ENCODE measurements at regions not wholly inside any gene's neighbourhood (a gene's known extent, or its start where the extent isn't known, plus 50 kb on each side); places are given as distances from the start of the nearest gene placed in this dataset.
"Not testable (repeated sequence)": the region's sequence is repeated elsewhere in the genome, so short reads cannot be mapped to it uniquely, and the experiment has no call there.

DNA sequence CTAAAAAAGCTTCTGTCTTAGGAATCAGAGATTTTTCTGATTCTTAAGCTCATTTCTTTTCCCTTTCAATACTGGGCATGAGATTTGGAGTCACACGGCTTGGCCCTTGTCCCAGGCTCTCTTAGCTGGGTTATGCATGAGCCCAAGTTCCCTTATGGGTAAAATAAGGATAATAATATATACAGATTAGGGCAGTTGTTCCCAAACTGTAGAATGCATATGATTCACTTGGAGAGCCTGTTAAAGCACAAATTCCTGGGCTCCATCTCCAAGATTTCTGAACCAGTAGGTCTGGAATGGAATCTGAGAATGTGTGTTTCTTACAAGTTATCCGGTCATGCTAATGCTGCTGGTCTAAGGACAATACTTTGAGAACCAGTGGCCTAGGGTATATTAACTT is 154.0 kb downstream of the REEP3 start:
- DNase-seq (ENCODE audit: low spot score): no peak
- no peaks in the 10 kb centered on the region for H3K36me3 ChIP-seq
- no peak overlapping the region for H3K4me3 ChIP-seq
- H3K27ac ChIP-seq: no peak overlapping the region
- H3K4me1 ChIP-seq: peaks cover 0 to 27% of the 10 kb centered on the region in 2 donors
- TF ChIP-seq, protein P1, sequence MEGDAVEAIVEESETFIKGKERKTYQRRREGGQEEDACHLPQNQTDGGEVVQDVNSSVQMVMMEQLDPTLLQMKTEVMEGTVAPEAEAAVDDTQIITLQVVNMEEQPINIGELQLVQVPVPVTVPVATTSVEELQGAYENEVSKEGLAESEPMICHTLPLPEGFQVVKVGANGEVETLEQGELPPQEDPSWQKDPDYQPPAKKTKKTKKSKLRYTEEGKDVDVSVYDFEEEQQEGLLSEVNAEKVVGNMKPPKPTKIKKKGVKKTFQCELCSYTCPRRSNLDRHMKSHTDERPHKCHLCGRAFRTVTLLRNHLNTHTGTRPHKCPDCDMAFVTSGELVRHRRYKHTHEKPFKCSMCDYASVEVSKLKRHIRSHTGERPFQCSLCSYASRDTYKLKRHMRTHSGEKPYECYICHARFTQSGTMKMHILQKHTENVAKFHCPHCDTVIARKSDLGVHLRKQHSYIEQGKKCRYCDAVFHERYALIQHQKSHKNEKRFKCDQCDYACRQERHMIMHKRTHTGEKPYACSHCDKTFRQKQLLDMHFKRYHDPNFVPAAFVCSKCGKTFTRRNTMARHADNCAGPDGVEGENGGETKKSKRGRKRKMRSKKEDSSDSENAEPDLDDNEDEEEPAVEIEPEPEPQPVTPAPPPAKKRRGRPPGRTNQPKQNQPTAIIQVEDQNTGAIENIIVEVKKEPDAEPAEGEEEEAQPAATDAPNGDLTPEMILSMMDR (IDR thresholded peaks at IDR 0.05): no peak
- no peaks in the 10 kb centered on the region for H3K9me3 ChIP-seq
- no peaks in the 10 kb centered on the region for H3K27me3 ChIP-seq

DNA sequence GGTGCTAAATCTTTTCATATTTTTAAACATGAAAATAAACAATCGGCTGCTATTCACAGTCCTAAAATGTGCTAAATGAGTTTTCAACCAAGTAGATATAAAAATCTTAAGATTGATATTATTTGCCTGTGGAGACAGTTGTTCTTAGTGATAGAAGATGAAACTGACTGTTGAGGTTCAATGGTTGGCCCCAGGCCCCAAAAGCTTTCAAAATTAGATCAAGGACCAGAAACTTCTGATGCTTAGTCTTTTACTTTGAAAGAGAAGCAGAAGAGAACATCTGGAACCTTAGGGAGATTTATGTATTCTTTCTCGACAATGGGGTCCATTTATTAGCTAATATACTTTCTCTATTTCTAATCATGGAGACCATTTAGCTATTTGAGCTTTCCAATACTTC is 155.8 kb downstream of the REEP3 start:
- no peaks in the 10 kb centered on the region for H3K9me3 ChIP-seq
- DNase-seq (ENCODE audit: low spot score): no peak
- TF ChIP-seq, protein P1 (IDR thresholded peaks at IDR 0.05): no peak
- no peak overlapping the region for H3K27ac ChIP-seq
- H3K36me3 ChIP-seq: no peaks in the 10 kb centered on the region
- H3K4me1 ChIP-seq: peaks cover 0 to 13% of the 10 kb centered on the region in 2 donors
- H3K27me3 ChIP-seq: no peaks in the 10 kb centered on the region
- no peak overlapping the region for H3K4me3 ChIP-seq

DNA sequence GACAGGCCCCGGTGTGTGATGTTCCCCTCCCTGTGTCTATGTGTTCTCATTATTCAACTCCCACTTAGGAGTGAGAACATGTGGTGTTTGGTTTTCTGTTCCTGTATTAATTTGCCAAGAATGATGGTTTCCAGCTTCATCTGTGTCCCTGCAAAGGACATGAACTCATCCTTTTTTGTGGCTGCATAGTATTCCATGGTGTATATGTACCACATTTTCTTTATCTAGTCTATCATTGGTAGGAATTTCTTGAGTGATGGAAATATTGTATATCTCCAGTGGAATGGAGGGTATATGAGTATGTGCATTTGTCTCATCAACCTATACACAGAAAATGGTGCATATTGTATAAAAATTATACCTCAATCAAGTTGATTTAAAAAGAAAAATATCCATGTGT is 159.3 kb downstream of the REEP3 start:
- H3K36me3 ChIP-seq, H3K27ac ChIP-seq: not testable (repeated sequence)

DNA sequence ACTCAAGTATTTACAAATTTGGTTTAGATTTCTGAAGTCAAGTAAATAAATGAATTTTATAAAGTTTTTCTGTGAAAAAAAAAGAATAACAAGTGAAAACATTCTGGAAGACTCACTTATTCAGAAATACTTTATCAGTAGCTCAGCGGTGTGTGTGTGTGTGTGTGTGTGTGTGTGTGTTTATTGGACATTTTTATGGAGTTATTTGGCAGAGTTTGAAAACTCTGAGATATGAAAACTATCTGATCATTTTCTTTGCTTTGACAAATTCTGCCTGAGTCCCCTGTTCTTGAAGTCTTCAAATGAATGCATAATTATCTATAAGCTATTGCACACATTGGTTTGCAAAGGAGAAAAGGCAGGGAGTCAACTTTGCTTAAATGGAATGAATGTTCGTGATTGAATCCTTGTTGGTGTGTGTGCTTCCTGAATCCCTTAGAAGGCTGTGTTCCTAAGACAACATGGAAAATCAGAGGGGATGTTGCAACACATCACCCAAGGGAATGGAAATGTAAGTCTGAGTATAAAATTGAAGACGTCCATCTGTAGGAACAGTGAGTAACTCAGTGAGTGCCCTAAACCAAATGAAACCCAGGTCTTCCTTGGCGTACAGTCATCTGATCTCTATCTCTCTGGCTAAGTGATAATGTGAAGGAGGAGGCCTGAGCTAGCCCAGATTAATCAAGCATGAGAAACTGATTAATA is 160.9 kb downstream of the REEP3 start:
- TF ChIP-seq, protein P1 (IDR thresholded peaks at IDR 0.05): no peak
- DNase-seq (ENCODE audit: low spot score): no peak
- Histone ChIP-seq H3K4me3 (no peak overlapping the region), H3K27ac (peak overlapping the region; percentile 39 to 66), H3K4me1 (no peaks in the 10 kb centered on the region), H3K36me3 (no peaks in the 10 kb centered on the region), H3K9me3 (no peaks in the 10 kb centered on the region), H3K27me3 (no peaks in the 10 kb centered on the region)

More for the DNA sequence above, 159.3 kb downstream of the REEP3 start:
- H3K27me3 ChIP-seq; DNase-seq (ENCODE audit: low spot score); H3K4me3 ChIP-seq; H3K4me1 ChIP-seq; H3K9me3 ChIP-seq: not testable (repeated sequence)

DNA sequence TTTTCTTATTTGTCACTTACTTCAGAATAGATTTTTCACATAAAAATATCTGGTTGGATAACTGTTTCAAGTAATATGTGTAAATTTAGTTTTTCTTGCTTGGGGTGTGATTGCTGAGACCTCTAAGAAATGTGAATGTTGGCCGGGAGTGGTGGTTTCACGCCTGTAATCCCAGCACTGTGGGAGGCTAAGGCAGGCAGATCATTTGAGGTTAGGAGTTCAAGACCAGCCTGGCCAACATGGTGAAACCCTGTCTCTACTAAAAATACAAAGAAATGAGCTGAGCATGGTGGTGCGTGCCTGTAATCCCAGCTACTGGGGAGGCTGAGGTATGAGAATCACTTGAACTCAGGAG is 161.5 kb downstream of the REEP3 start:
- H3K4me1 ChIP-seq; H3K27me3 ChIP-seq; DNase-seq (ENCODE audit: low spot score); H3K4me3 ChIP-seq; H3K36me3 ChIP-seq; H3K9me3 ChIP-seq: not testable (repeated sequence)
- peak overlapping the region; percentile 34 to 66 for H3K27ac ChIP-seq

DNA sequence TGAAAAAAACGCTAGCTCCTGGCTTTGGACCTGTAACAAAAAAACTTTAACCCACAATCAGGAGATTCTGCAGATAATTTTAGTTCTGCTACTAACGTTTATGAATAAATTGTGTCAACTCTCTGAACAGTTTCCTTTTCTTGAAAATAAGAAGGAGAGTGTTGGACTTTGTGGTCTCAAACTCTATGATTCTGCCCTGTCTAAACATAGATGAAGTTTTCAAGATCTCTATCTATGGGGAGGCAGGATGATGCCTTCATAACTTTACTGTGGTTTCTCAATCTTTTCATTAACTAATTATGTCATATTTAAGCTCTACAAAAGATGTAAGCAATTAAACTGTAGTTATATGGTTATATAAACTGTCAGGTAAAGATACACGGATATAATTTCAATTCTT is 162.0 kb downstream of the REEP3 start:
- Histone ChIP-seq H3K27me3 (no peaks in the 10 kb centered on the region), H3K36me3 (no peaks in the 10 kb centered on the region), H3K4me3 (no peak overlapping the region), H3K4me1 (no peaks in the 10 kb centered on the region), H3K9me3 (no peaks in the 10 kb centered on the region), H3K27ac (peak overlapping the region in 1 of 2 donors; percentile 66)
- TF ChIP-seq, protein P1 (IDR thresholded peaks at IDR 0.05): no peak
- DNase-seq (ENCODE audit: low spot score): no peak

DNA sequence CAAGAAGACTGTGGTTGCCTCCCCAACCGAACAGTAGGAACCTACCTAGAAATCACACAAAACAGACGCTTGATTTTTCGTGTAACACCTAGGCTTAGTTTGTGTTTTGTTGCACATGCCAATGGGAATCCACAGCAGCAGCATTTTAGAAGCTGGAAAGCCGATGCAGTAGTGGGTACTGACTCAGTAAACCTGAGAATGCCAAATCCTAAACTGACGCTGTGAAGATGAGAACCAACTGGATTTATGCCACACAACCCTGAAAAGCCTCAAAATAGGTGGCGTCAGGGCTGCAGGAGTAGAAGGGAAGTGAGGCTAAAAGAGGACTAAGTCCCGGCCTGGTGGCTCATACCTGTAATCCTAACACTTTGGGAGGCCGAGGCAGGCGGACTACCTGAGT is 162.5 kb downstream of the REEP3 start:
- Histone ChIP-seq H3K9me3 (no peaks in the 10 kb centered on the region), H3K27ac (no peak overlapping the region), H3K36me3 (no peaks in the 10 kb centered on the region), H3K4me1 (no peaks in the 10 kb centered on the region), H3K4me3 (no peak overlapping the region), H3K27me3 (no peaks in the 10 kb centered on the region)
- no peak for DNase-seq (ENCODE audit: low spot score)
- TF ChIP-seq, protein P1 (IDR thresholded peaks at IDR 0.05): no peak
